WTC11 (cell line): ENCODE measurements at regions not wholly inside any gene's neighbourhood (a gene's known extent, or its start where the extent isn't known, plus 50 kb on each side); places are given as distances from the start of the nearest gene placed in this dataset.

Experiments
- ATAC-seq: fragments of 200-7000 bp; cut with Tn5 transposase; 2 replicates; pipeline ENCODE4 v1.10.0; 2021; ENCODE audit warnings: mild to moderate bottlenecking, moderate library complexity
- CTCF ChIA-PET: fragments of 300-600 bp; sonication (Branson Sonifier 250); formaldehyde crosslinking; loops from one replicate; lab custom pipeline; 2021; ENCODE audit warnings: antibody characterized with exemption; lab: Charles Lee
- POLR2A ChIA-PET: fragments of 350-600 bp; sonication (Branson Sonifier 250); formaldehyde crosslinking; loops from one replicate; lab custom pipeline; 2021; ENCODE audit warnings: antibody characterized with exemption; lab: Charles Lee
- DNase-seq: peaks from one replicate; pipeline ENCODE4 v3.0.0; 2021; ENCODE audit warnings: low spot score
- H3K27ac Mint-ChIP-seq: 2 replicates; pipeline ENCODE4 v1.8.0; 2021; ENCODE audit warnings: mixed read lengths
- H3K27me3 Mint-ChIP-seq: 2 replicates; pipeline ENCODE4 v1.8.0; 2021; ENCODE audit warnings: low read depth, mild to moderate bottlenecking, moderate library complexity, mixed read lengths
- H3K36me3 Mint-ChIP-seq: 2 replicates; pipeline ENCODE4 v1.8.0; 2021; ENCODE audit warnings: mixed read lengths
- H3K4me1 Mint-ChIP-seq: 2 replicates; pipeline ENCODE4 v1.8.0; 2022; ENCODE audit warnings: mixed read lengths
- H3K4me3 Mint-ChIP-seq: 2 replicates; pipeline ENCODE4 v1.8.0; 2021; ENCODE audit warnings: mild to moderate bottlenecking, moderate library complexity, mixed read lengths
- H3K9me3 Mint-ChIP-seq: 2 replicates; pipeline ENCODE4 v1.8.0; 2021; ENCODE audit warnings: mixed read lengths
- AFF4 ChIP-seq: sonication (generic); formaldehyde crosslinking; IDR thresholded peaks from 2 replicates; pipeline ENCODE4 v1.8.1; 2023; ENCODE audit warnings: mild to moderate bottlenecking, missing genetic modification reagents, borderline replicate concordance
- CBFB ChIP-seq: sonication (generic); formaldehyde crosslinking; IDR thresholded peaks from 2 replicates; pipeline ENCODE4 v1.8.1; 2022; ENCODE audit warnings: mild to moderate bottlenecking, low read depth, missing genetic modification reagents
- CTCF ChIP-seq: fragments of 200-600 bp; IDR thresholded peaks from 2 replicates; pipeline ENCODE4 v1.8.0; 2022; ENCODE audit warnings: antibody characterized with exemption
- FOXP4 ChIP-seq: sonication (generic); formaldehyde crosslinking; IDR thresholded peaks from 2 replicates; pipeline ENCODE4 v1.8.0; 2022; ENCODE audit warnings: mild to moderate bottlenecking, missing genetic modification reagents
- GTF2I ChIP-seq: fragments of 250-450 bp; sonication (Bioruptor Pico); conservative IDR thresholded peaks from 2 replicates; pipeline ENCODE4 v1.4.0; 2021; ENCODE audit warnings: mild to moderate bottlenecking
- HMGXB4 ChIP-seq: sonication (generic); formaldehyde crosslinking; IDR thresholded peaks from 2 replicates; pipeline ENCODE4 v1.8.1; 2023; ENCODE audit warnings: mild to moderate bottlenecking, moderate library complexity, missing genetic modification reagents
- IRF1 ChIP-seq: sonication (generic); formaldehyde crosslinking; IDR thresholded peaks from 2 replicates; pipeline ENCODE4 v1.8.0; 2023; ENCODE audit warnings: missing genetic modification reagents
- MYBL2 ChIP-seq: sonication (generic); formaldehyde crosslinking; IDR thresholded peaks from 2 replicates; pipeline ENCODE4 v1.8.1; 2023; ENCODE audit warnings: mild to moderate bottlenecking, moderate library complexity, missing genetic modification reagents
- NFATC4 ChIP-seq: fragments of 250-450 bp; sonication (Bioruptor Pico); IDR thresholded peaks from 2 replicates; pipeline ENCODE4 v1.9.0; 2021; ENCODE audit warnings: mild to moderate bottlenecking
- NFE2L1 ChIP-seq: sonication (generic); formaldehyde crosslinking; IDR thresholded peaks from 2 replicates; pipeline ENCODE4 v1.8.1; 2023; ENCODE audit warnings: missing genetic modification reagents
- PRDM15 ChIP-seq: sonication (generic); formaldehyde crosslinking; IDR thresholded peaks from 2 replicates; pipeline ENCODE4 v1.8.0; 2022; ENCODE audit warnings: missing genetic modification reagents
- RORB ChIP-seq: fragments of 250-450 bp; sonication (Bioruptor Pico); IDR thresholded peaks from 2 replicates; pipeline ENCODE4 v1.9.0; 2021; ENCODE audit warnings: mild to moderate bottlenecking
- SP1 ChIP-seq: sonication (generic); formaldehyde crosslinking; conservative IDR thresholded peaks from 2 replicates; pipeline ENCODE4 v1.8.1; 2022; ENCODE audit warnings: missing genetic modification reagents
- USF1 ChIP-seq: sonication (generic); formaldehyde crosslinking; IDR thresholded peaks from 2 replicates; pipeline ENCODE4 v1.8.0; 2022; ENCODE audit warnings: mild to moderate bottlenecking, missing genetic modification reagents
- USF2 ChIP-seq: sonication (generic); formaldehyde crosslinking; IDR thresholded peaks from 2 replicates; pipeline ENCODE4 v1.8.1; 2023; ENCODE audit warnings: mild to moderate bottlenecking, missing genetic modification reagents, moderate library complexity
- ZBTB43 ChIP-seq: sonication (generic); formaldehyde crosslinking; IDR thresholded peaks from 2 replicates; pipeline ENCODE4 v1.8.1; 2023; ENCODE audit warnings: mild to moderate bottlenecking, missing genetic modification reagents
- ZNF317 ChIP-seq: sonication (generic); formaldehyde crosslinking; IDR thresholded peaks from 2 replicates; pipeline ENCODE4 v1.8.1; 2023; ENCODE audit warnings: low read depth, mild to moderate bottlenecking, moderate library complexity, missing genetic modification reagents, borderline replicate concordance
- ZNF671 ChIP-seq: fragments of 250-450 bp; sonication (Bioruptor Pico); IDR thresholded peaks from 2 replicates; pipeline ENCODE4 v1.8.0; 2021; ENCODE audit warnings: mild to moderate bottlenecking

GRCh38 chr1:9181176-9181906, 52.4 kb upstream of the GPR157 start:
- DNase-seq (peak; percentile 89), ATAC-seq (peak; percentile 74)
- H3K9me3 Mint-ChIP-seq: no peaks in the 10 kb centered on the region
- POLR2A ChIA-PET: interaction anchor here (0.5 kb wide), 2 partner anchors 19 to 389 kb away, joined by 3 to 5 read pairs; no protein-coding TSS in a partner anchor
- peak overlapping the region; percentile 95 for H3K27ac Mint-ChIP-seq
- 0 out of 2 replicates have a peak, but pooled peaks have one; percentile 16 for TF ChIP-seq NFE2L1 (CRISPR knock-in tag)
- TF ChIP-seq CBFB (CRISPR knock-in tag): peak; percentile 48; the same call in 1 of the 2 replicates
- no peak for TF ChIP-seq GTF2I
- no peak for TF ChIP-seq NFATC4
- no peak for TF ChIP-seq IRF1
- no peak for TF ChIP-seq ZBTB43
- TF ChIP-seq USF2 (CRISPR knock-in tag): no peak
- TF ChIP-seq AFF4 (CRISPR knock-in tag): 0 out of 2 replicates have a peak, but pooled peaks have one; percentile 22
- peak; percentile 49; the same call in 1 of the 2 replicates for TF ChIP-seq SP1
- peak; percentile 32; the same call in 1 of the 2 replicates for TF ChIP-seq USF1 (CRISPR knock-in tag)
- no peak for TF ChIP-seq RORB (CRISPR knock-in tag)
- peak; percentile 67; the same call in 1 of the 2 replicates for TF ChIP-seq HMGXB4 (CRISPR knock-in tag)
- no peak for TF ChIP-seq FOXP4 (CRISPR knock-in tag)
- TF ChIP-seq MYBL2 (CRISPR knock-in tag): 0 out of 2 replicates have a peak, but pooled peaks have one; percentile 19
- peak; percentile 96 for TF ChIP-seq CTCF
- TF ChIP-seq PRDM15: peak; percentile 14; the same call in 1 of the 2 replicates
- no peak for TF ChIP-seq ZNF671 (CRISPR knock-in tag)
- no peak for TF ChIP-seq ZNF317 (CRISPR knock-in tag)
- TF ChIP-seq, all 79 proteins: peak for 9
- CTCF ChIA-PET: interaction anchor here (0.6 to 4.7 kb wide), 13 partner anchors 8 to 177 kb away, joined by 3 to 32 read pairs (median 5); partner anchors contain the start of gene H6PD
- peaks cover 31% of the 10 kb centered on the region for H3K36me3 Mint-ChIP-seq
- H3K4me3 Mint-ChIP-seq: peak overlapping the region; percentile 90
- peaks cover 48% of the 10 kb centered on the region for H3K4me1 Mint-ChIP-seq
- H3K27me3 Mint-ChIP-seq: peaks cover 14% of the 10 kb centered on the region
